ENCODE measurements at regions not wholly inside any gene's neighbourhood (a gene's known extent, or its start where the extent isn't known, plus 50 kb on each side); places are given as distances from the start of the nearest gene placed in this dataset.
"Not testable (repeated sequence)": the region's sequence is repeated elsewhere in the genome, so short reads cannot be mapped to it uniquely, and the experiment has no call there.

- Histone ChIP-seq H3K27me3 (ENCODE audit: low read depth, low read length) (no peaks in the 10 kb centered on the region), H3K4me2 (ENCODE audit: low read length) (no peak overlapping the region), H3K9ac (ENCODE audit: low read length) (no peak overlapping the region), H4K20me1 (ENCODE audit: insufficient read depth, low read length) (no peaks in the 10 kb centered on the region), H3K4me3 (ENCODE audit: low read length) (no peak overlapping the region), H3K27ac (ENCODE audit: low read length) (no peak overlapping the region), H3K36me3 (replicated peaks; ENCODE audit: low read depth, low read length) (no peaks in the 10 kb centered on the region), H2AFZ (ENCODE audit: low read depth, low read length) (no peak overlapping the region), H3K4me1 (ENCODE audit: low read length) (peaks cover 15% of the 10 kb centered on the region), H3K79me2 (ENCODE audit: low read length) (no peaks in the 10 kb centered on the region), H3K9me3 (ENCODE audit: insufficient read depth, low read length) (peaks cover 6% of the 10 kb centered on the region; the same call in 1 of the 2 replicates)
- TF ChIP-seq EZH2phosphoT487 (IDR thresholded peaks at IDR 0.05; ENCODE audit: low read depth): no peak
- no peak for TF ChIP-seq CTCF (IDR thresholded peaks at IDR 0.05; ENCODE audit: low read depth, low read length)
These were observed 208.7 kb downstream of the RAP2B start for GRCh38 chr3:153370680-153371079.

GRCh38 chr3:153372326-153372725, 210.3 kb downstream of the RAP2B start:
- Histone ChIP-seq H3K27me3 (ENCODE audit: low read depth, low read length) (no peaks in the 10 kb centered on the region), H3K4me1 (ENCODE audit: low read length) (peaks cover 15% of the 10 kb centered on the region), H3K9me3 (ENCODE audit: insufficient read depth, low read length) (peaks cover 6% of the 10 kb centered on the region; the same call in 1 of the 2 replicates), H3K9ac (ENCODE audit: low read length) (no peak overlapping the region), H3K79me2 (ENCODE audit: low read length) (no peaks in the 10 kb centered on the region), H4K20me1 (ENCODE audit: insufficient read depth, low read length) (no peaks in the 10 kb centered on the region), H2AFZ (ENCODE audit: low read depth, low read length) (no peak overlapping the region), H3K4me3 (ENCODE audit: low read length) (no peak overlapping the region), H3K27ac (ENCODE audit: low read length) (no peak overlapping the region), H3K4me2 (ENCODE audit: low read length) (no peak overlapping the region), H3K36me3 (replicated peaks; ENCODE audit: low read depth, low read length) (no peaks in the 10 kb centered on the region)
- TF ChIP-seq EZH2phosphoT487 (IDR thresholded peaks at IDR 0.05; ENCODE audit: low read depth) (no peak), CTCF (IDR thresholded peaks at IDR 0.05; ENCODE audit: low read depth, low read length) (no peak)

- Histone ChIP-seq H3K27ac (ENCODE audit: low read length) (peak overlapping the region; percentile 44), H3K4me2 (ENCODE audit: low read length) (peak overlapping the region; percentile 42), H3K79me2 (ENCODE audit: low read length) (no peaks in the 10 kb centered on the region), H3K9me3 (ENCODE audit: insufficient read depth, low read length) (peaks cover 6% of the 10 kb centered on the region; the same call in 1 of the 2 replicates), H3K36me3 (replicated peaks; ENCODE audit: low read depth, low read length) (no peaks in the 10 kb centered on the region), H2AFZ (ENCODE audit: low read depth, low read length) (no peak overlapping the region), H3K4me1 (ENCODE audit: low read length) (peaks cover 15% of the 10 kb centered on the region), H3K4me3 (ENCODE audit: low read length) (no peak overlapping the region), H3K9ac (ENCODE audit: low read length) (no peak overlapping the region), H3K27me3 (ENCODE audit: low read depth, low read length) (no peaks in the 10 kb centered on the region), H4K20me1 (ENCODE audit: insufficient read depth, low read length) (no peaks in the 10 kb centered on the region)
- no peak for TF ChIP-seq CTCF (IDR thresholded peaks at IDR 0.05; ENCODE audit: low read depth, low read length)
- no peak for TF ChIP-seq EZH2phosphoT487 (IDR thresholded peaks at IDR 0.05; ENCODE audit: low read depth)
These were observed 211.6 kb downstream of the RAP2B start for GRCh38 chr3:153373606-153374005.

GRCh38 chr3:153378366-153378765, 216.3 kb downstream of the RAP2B start:
- H3K9me3 ChIP-seq (ENCODE audit: insufficient read depth, low read length); H3K4me2 ChIP-seq (ENCODE audit: low read length); H3K36me3 ChIP-seq (replicated peaks; ENCODE audit: low read depth, low read length); H3K27me3 ChIP-seq (ENCODE audit: low read depth, low read length); H3K9ac ChIP-seq (ENCODE audit: low read length); H3K79me2 ChIP-seq (ENCODE audit: low read length); H3K4me1 ChIP-seq (ENCODE audit: low read length); H3K27ac ChIP-seq (ENCODE audit: low read length); H4K20me1 ChIP-seq (ENCODE audit: insufficient read depth, low read length); H2AFZ ChIP-seq (ENCODE audit: low read depth, low read length); H3K4me3 ChIP-seq (ENCODE audit: low read length): not testable (repeated sequence)

GRCh38 chr3:153379516-153379915, 217.5 kb downstream of the RAP2B start:
- Histone ChIP-seq H3K27ac (ENCODE audit: low read length) (no peak overlapping the region), H3K79me2 (ENCODE audit: low read length) (no peaks in the 10 kb centered on the region), H4K20me1 (ENCODE audit: insufficient read depth, low read length) (no peaks in the 10 kb centered on the region), H3K4me3 (ENCODE audit: low read length) (no peak overlapping the region), H2AFZ (ENCODE audit: low read depth, low read length) (no peak overlapping the region), H3K4me2 (ENCODE audit: low read length) (no peak overlapping the region), H3K9ac (ENCODE audit: low read length) (no peak overlapping the region), H3K9me3 (ENCODE audit: insufficient read depth, low read length) (no peaks in the 10 kb centered on the region), H3K36me3 (replicated peaks; ENCODE audit: low read depth, low read length) (no peaks in the 10 kb centered on the region), H3K4me1 (ENCODE audit: low read length) (no peaks in the 10 kb centered on the region), H3K27me3 (ENCODE audit: low read depth, low read length) (no peaks in the 10 kb centered on the region)
- no peak for TF ChIP-seq CTCF (IDR thresholded peaks at IDR 0.05; ENCODE audit: low read depth, low read length)
- TF ChIP-seq EZH2phosphoT487 (IDR thresholded peaks at IDR 0.05; ENCODE audit: low read depth): no peak
